ENCODE measurements at regions not wholly inside any gene's neighbourhood (a gene's known extent, or its start where the extent isn't known, plus 50 kb on each side); places are given as distances from the start of the nearest gene placed in this dataset.

GRCh38 chr10:128793726-128794655, 667.8 kb upstream of the MKI67 start:
- Histone ChIP-seq H3K36me3 (no peaks in the 10 kb centered on the region), H3K27ac (no peak overlapping the region), H3K4me3 (no peak overlapping the region), H3K27me3 (no peaks in the 10 kb centered on the region), H3K9me3 (no peaks in the 10 kb centered on the region), H3K4me1 (no peaks in the 10 kb centered on the region)
- intact Hi-C loops (cut with DNase I; ENCODE audit: low total_unique reads): no loop called here
- no peak for TF ChIP-seq POLR2A (IDR thresholded peaks at IDR 0.05)
- TF ChIP-seq CTCF (IDR thresholded peaks at IDR 0.05): no peak
- no peak for DNase-seq

- DNase-seq: no peak
- no peaks in the 10 kb centered on the region for H3K36me3 ChIP-seq
- H3K9me3 ChIP-seq: no peaks in the 10 kb centered on the region
- H3K4me1 ChIP-seq: no peaks in the 10 kb centered on the region
- no peak overlapping the region for H3K27ac ChIP-seq
- no peaks in the 10 kb centered on the region for H3K27me3 ChIP-seq
- no peak overlapping the region for H3K4me3 ChIP-seq
- TF ChIP-seq POLR2A (IDR thresholded peaks at IDR 0.05) (no peak), CTCF (IDR thresholded peaks at IDR 0.05) (no peak)
- intact Hi-C loops (cut with DNase I; ENCODE audit: low total_unique reads): no loop called here
These were observed 670.2 kb upstream of the MKI67 start for GRCh38 chr10:128796396-128796912.

GRCh38 chr10:128802062-128802461, 665.0 kb upstream of the MGMT start:
- no peaks in the 10 kb centered on the region for H3K27me3 ChIP-seq
- no peaks in the 10 kb centered on the region for H3K36me3 ChIP-seq
- TF ChIP-seq POLR2A (IDR thresholded peaks at IDR 0.05) (no peak), CTCF (IDR thresholded peaks at IDR 0.05) (no peak)
- no peak overlapping the region for H3K27ac ChIP-seq
- H3K4me3 ChIP-seq: no peak overlapping the region
- H3K4me1 ChIP-seq: no peaks in the 10 kb centered on the region
- intact Hi-C loops (cut with DNase I; ENCODE audit: low total_unique reads): no loop called here
- no peak for DNase-seq
- H3K9me3 ChIP-seq: no peaks in the 10 kb centered on the region

- TF ChIP-seq POLR2A (IDR thresholded peaks at IDR 0.05) (no peak), CTCF (IDR thresholded peaks at IDR 0.05) (no peak)
- Histone ChIP-seq H3K27ac (no peak overlapping the region), H3K27me3 (no peaks in the 10 kb centered on the region), H3K4me1 (no peaks in the 10 kb centered on the region), H3K36me3 (no peaks in the 10 kb centered on the region), H3K9me3 (no peaks in the 10 kb centered on the region), H3K4me3 (no peak overlapping the region)
- no peak for DNase-seq
- intact Hi-C loops (cut with DNase I; ENCODE audit: low total_unique reads): no loop called here
These were observed 663.3 kb upstream of the MGMT start for GRCh38 chr10:128803790-128804189.

GRCh38 chr10:128804411-128804810, 662.6 kb upstream of the MGMT start:
- H3K9me3 ChIP-seq: no peaks in the 10 kb centered on the region
- H3K27me3 ChIP-seq: no peaks in the 10 kb centered on the region
- H3K4me3 ChIP-seq: no peak overlapping the region
- TF ChIP-seq CTCF (IDR thresholded peaks at IDR 0.05): no peak
- intact Hi-C loops (cut with DNase I; ENCODE audit: low total_unique reads): no loop called here
- no peaks in the 10 kb centered on the region for H3K36me3 ChIP-seq
- no peak overlapping the region for H3K27ac ChIP-seq
- H3K4me1 ChIP-seq: no peaks in the 10 kb centered on the region
- DNase-seq: no peak

Measured in uterus (tissue), 3 donors.